ENCODE measurements at regions not wholly inside any gene's neighbourhood (a gene's known extent, or its start where the extent isn't known, plus 50 kb on each side); places are given as distances from the start of the nearest gene placed in this dataset.

GRCh38 chr2:136664713-136665405, 100.5 kb upstream of the THSD7B start:
- TF ChIP-seq, protein P1, sequence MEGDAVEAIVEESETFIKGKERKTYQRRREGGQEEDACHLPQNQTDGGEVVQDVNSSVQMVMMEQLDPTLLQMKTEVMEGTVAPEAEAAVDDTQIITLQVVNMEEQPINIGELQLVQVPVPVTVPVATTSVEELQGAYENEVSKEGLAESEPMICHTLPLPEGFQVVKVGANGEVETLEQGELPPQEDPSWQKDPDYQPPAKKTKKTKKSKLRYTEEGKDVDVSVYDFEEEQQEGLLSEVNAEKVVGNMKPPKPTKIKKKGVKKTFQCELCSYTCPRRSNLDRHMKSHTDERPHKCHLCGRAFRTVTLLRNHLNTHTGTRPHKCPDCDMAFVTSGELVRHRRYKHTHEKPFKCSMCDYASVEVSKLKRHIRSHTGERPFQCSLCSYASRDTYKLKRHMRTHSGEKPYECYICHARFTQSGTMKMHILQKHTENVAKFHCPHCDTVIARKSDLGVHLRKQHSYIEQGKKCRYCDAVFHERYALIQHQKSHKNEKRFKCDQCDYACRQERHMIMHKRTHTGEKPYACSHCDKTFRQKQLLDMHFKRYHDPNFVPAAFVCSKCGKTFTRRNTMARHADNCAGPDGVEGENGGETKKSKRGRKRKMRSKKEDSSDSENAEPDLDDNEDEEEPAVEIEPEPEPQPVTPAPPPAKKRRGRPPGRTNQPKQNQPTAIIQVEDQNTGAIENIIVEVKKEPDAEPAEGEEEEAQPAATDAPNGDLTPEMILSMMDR (tag by site-specific recombination; IDR thresholded peaks at IDR 0.05): no peak
- TF ChIP-seq BCL6B (tag by site-specific recombination; IDR thresholded peaks at IDR 0.05): no peak
- no peak for TF ChIP-seq ZNF138 (tag by site-specific recombination; IDR thresholded peaks at IDR 0.05; ENCODE audit: borderline replicate concordance)
- TF ChIP-seq ZNF394 (tag by site-specific recombination; IDR thresholded peaks at IDR 0.05; ENCODE audit: borderline replicate concordance): no peak
- TF ChIP-seq ZNF133 (tag by site-specific recombination; IDR thresholded peaks at IDR 0.05): no peak
- TF ChIP-seq YY1 (tag by site-specific recombination; IDR thresholded peaks at IDR 0.05): no peak
